Colonic mucosa (tissue), 4 donors: ENCODE measurements at regions not wholly inside any gene's neighbourhood (a gene's known extent, or its start where the extent isn't known, plus 50 kb on each side); places are given as distances from the start of the nearest gene placed in this dataset.

Experiments used
- DNase-seq: peaks from one replicate; pipeline ENCODE4 v3.0.0-alpha.2; 2020
- H3K27ac ChIP-seq: fragments of 200-600 bp; one replicate; pipeline ENCODE4 v1.8.0; 2021
- H3K27me3 ChIP-seq: fragments of 200-600 bp; one replicate; pipeline ENCODE4 v1.8.0; 2021
- H3K36me3 ChIP-seq: fragments of 200-600 bp; one replicate; pipeline ENCODE4 v1.8.0; 2021
- H3K4me1 ChIP-seq: fragments of 200-600 bp; one replicate; pipeline ENCODE4 v1.8.0; 2021; ENCODE audit warnings: mild to moderate bottlenecking
- H3K4me3 ChIP-seq: fragments of 200-600 bp; one replicate; pipeline ENCODE4 v1.8.0; 2021
- H3K9ac ChIP-seq, 2 donors: one replicate each; pipeline ENCODE4 v1.7.0; 2013; ENCODE audit warnings: control low read depth in 2 of 2, low read depth in 2 of 2, low read length in 2 of 2
- H3K9me3 ChIP-seq: fragments of 200-600 bp; one replicate; pipeline ENCODE4 v1.8.0; 2021
- intact Hi-C: fragments of 100-400 bp; cut with DNase I; formaldehyde crosslinking; loops from one replicate; pipeline ENCODE4 v1.14.1; 2022
- TF ChIP-seq, protein P1 (sequence below): fragments of 200-600 bp; IDR thresholded peaks from one replicate; pipeline ENCODE4 v1.8.0; 2022; ENCODE audit warnings: antibody characterized with exemption, mild to moderate bottlenecking
- donor health status: healthy.
- donor health status: DM: no; HTN: no; CAD: no.
- donor health status: DM: no; HTN: no; CAD: no.

DNA sequence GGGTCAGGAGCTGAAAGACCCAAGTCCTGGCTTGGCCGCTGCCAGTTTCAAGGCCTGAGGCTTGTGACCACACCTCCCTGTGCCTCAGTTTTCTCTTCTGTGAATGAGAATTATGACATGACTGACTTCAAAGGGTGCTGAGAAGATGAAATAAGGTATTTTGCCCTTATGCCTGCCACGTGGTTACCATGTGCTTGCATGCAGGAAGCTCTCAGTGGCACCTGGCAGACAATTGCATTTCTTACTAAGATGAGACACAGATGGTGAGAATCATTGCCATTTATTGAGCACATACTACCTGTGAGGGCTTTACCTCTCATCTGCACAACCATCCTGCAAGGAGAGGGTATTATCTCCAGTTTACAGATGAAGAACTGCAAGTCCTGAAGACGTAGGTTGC lies 69.8 kb downstream of the MRM1 start:
- H3K9ac ChIP-seq, result no peak overlapping the region
- H3K9me3 ChIP-seq, result no peaks in the 10 kb centered on the region
- intact Hi-C loops, result no loop called here
- H3K4me1 ChIP-seq, result no peaks in the 10 kb centered on the region
- TF ChIP-seq, protein P1, sequence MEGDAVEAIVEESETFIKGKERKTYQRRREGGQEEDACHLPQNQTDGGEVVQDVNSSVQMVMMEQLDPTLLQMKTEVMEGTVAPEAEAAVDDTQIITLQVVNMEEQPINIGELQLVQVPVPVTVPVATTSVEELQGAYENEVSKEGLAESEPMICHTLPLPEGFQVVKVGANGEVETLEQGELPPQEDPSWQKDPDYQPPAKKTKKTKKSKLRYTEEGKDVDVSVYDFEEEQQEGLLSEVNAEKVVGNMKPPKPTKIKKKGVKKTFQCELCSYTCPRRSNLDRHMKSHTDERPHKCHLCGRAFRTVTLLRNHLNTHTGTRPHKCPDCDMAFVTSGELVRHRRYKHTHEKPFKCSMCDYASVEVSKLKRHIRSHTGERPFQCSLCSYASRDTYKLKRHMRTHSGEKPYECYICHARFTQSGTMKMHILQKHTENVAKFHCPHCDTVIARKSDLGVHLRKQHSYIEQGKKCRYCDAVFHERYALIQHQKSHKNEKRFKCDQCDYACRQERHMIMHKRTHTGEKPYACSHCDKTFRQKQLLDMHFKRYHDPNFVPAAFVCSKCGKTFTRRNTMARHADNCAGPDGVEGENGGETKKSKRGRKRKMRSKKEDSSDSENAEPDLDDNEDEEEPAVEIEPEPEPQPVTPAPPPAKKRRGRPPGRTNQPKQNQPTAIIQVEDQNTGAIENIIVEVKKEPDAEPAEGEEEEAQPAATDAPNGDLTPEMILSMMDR, result no peak
- H3K27ac ChIP-seq, result no peak overlapping the region
- H3K36me3 ChIP-seq, result no peaks in the 10 kb centered on the region
- H3K27me3 ChIP-seq, result no peaks in the 10 kb centered on the region
- H3K4me3 ChIP-seq, result no peak overlapping the region
- no peak for DNase-seq

DNA sequence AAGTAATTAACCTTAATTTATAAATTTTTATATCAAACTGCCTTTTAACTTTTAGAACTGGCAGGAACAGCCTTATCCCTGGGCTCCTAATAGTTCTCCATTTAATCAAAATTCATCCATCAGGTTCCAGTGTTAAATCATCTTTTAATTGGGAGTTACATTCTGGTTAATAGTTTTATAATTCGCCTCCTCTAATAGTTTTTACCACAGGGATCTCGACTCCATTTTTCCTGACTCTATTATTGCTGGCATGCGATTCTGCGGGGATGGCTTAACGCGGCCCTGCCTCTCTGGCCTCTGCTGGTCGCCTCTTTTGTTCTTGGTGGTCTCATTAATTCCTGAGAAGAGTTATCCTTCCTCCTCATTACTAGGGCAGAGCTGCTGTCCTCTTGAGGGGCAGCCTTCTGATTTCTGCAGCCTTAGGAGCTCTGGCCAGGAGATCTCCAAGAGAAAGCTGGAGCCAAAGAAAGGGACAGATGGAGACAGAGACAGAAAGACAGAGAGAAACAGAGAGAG lies 71.1 kb downstream of the MRM1 start:
- intact Hi-C loops, result no loop called here
- H3K36me3 ChIP-seq, result no peaks in the 10 kb centered on the region

DNA sequence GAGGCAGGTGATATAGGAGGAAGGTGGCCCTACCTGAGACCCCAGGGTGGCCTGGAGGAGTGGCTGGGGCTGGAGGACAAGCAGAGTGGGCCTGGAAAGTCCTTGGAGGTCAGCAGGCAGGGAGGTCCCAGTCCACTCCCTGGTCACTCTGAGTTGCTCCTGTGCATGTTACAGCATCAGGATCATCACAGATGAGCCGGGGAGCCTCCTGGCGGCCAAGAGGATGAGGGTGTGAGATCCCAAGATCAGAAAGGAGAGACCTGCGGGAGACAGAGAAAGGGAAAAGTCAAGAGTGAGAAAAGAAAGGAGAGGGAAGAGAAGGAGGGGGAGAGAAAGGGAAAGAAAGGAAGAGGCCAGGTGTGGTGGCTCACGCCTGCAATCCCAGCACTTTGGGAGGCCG lies 71.7 kb downstream of the MRM1 start:
- Histone ChIP-seq H3K9me3 (no peaks in the 10 kb centered on the region), H3K27me3 (no peaks in the 10 kb centered on the region), H3K36me3 (no peaks in the 10 kb centered on the region), H3K4me3 (no peak overlapping the region), H3K9ac (no peak overlapping the region), H3K4me1 (no peaks in the 10 kb centered on the region), H3K27ac (no peak overlapping the region)
- TF ChIP-seq, protein P1, result no peak
- no peak for DNase-seq
- intact Hi-C loops, result no loop called here

More for the DNA sequence above, 71.1 kb downstream of the MRM1 start:
- Histone ChIP-seq H3K9me3 (no peaks in the 10 kb centered on the region), H3K4me3 (no peak overlapping the region), H3K27ac (no peak overlapping the region), H3K9ac (no peak overlapping the region), H3K27me3 (no peaks in the 10 kb centered on the region), H3K4me1 (no peaks in the 10 kb centered on the region)
- DNase-seq, result no peak
- TF ChIP-seq, protein P1, result no peak

DNA sequence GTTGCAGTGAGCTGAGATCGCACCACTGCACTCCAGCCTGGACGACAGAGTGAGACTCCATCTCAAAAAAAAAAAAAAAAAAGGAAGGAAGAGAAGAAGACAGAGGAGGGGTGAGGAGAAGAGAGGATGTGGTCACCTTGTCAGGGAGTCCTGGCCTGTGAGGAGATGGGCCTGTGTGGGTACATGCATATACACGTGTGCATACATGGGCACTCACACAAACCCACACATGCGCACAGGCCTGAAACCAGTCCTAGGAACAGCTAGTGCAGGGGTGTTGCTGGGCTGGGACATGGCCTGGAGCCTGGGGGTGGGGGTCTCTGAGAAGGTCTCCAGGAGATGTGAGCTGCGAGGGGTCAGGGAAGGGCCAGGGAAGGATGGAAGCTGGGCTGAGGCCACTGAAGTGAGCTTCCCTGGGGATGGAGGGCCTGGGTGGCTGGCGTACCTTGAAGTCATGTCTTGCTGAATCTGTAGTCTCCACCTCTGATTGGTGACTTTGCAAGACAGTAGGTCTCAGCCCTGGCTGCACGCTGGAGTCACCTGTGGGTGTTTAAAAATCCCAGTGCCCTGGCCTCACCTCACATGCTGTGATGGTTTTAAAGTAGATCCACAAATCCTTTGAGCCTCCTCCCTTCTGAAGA lies 72.4 kb downstream of the MRM1 start:
- intact Hi-C loops, result no loop called here
- no peaks in the 10 kb centered on the region for H3K36me3 ChIP-seq
- no peaks in the 10 kb centered on the region for H3K4me1 ChIP-seq
- H3K27ac ChIP-seq, result no peak overlapping the region
- H3K9ac ChIP-seq, result no peak overlapping the region
- DNase-seq, result no peak
- no peak overlapping the region for H3K4me3 ChIP-seq
- TF ChIP-seq, protein P1, result no peak
- H3K27me3 ChIP-seq, result no peaks in the 10 kb centered on the region
- H3K9me3 ChIP-seq, result no peaks in the 10 kb centered on the region

DNA sequence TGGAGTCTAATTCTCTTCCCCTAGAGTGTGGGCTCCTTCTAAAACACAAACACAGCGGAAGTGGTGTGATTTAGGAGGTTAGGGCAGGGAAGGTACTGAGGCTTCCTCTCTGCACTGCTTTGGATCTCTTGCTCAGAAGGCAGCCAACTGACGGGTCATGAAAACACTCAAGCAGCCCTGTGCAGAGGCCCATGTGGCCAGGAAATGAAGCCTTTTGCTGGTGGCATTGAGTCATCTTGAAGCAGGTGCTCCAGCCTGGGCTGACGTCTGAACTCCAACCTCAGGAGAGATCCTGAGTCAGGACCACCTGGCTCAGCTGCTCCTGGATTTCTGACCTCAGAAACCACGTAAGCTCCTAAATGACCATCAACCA lies 72.9 kb downstream of the MRM1 start:
- no peak for DNase-seq
- no peak overlapping the region for H3K27ac ChIP-seq
- H3K27me3 ChIP-seq, result no peaks in the 10 kb centered on the region
- no peaks in the 10 kb centered on the region for H3K36me3 ChIP-seq
- TF ChIP-seq, protein P1, result no peak
- intact Hi-C loops, result no loop called here
- H3K9me3 ChIP-seq, result no peaks in the 10 kb centered on the region
- no peaks in the 10 kb centered on the region for H3K4me1 ChIP-seq
- H3K9ac ChIP-seq, result no peak overlapping the region
- H3K4me3 ChIP-seq, result no peak overlapping the region
